Skeletal muscle tissue (tissue), 3 donors: ENCODE measurements at regions not wholly inside any gene's neighbourhood (a gene's known extent, or its start where the extent isn't known, plus 50 kb on each side); places are given as distances from the start of the nearest gene placed in this dataset.

Experiments used
- H3K27ac ChIP-seq: one replicate; pipeline ENCODE4 v1.7.0; 2013; ENCODE audit warnings: mild to moderate bottlenecking, low read depth, low read length, inconsistent platforms
- H3K27me3 ChIP-seq, 3 donors: one replicate each; pipeline ENCODE4 v1.7.0; 2013; ENCODE audit warnings: low read length in 3 of 3; ENCODE audit not compliant: control insufficient read depth in 3 of 3, insufficient read depth in 3 of 3
- H3K36me3 ChIP-seq, 3 donors: one replicate each; pipeline ENCODE4 v1.7.0; 2013; ENCODE audit warnings: low read length in 3 of 3; ENCODE audit not compliant: control insufficient read depth in 3 of 3, insufficient read depth in 3 of 3
- H3K4me1 ChIP-seq, 3 donors: one replicate each; pipeline ENCODE4 v1.7.0; 2013; ENCODE audit warnings: low read length in 3 of 3, mild to moderate bottlenecking in 3 of 3; ENCODE audit not compliant: control insufficient read depth in 3 of 3, insufficient read depth in 3 of 3
- H3K4me3 ChIP-seq, 3 donors: one replicate each; pipeline ENCODE4 v1.7.0; 2013; ENCODE audit warnings: low read length in 3 of 3
- H3K9ac ChIP-seq, 3 donors: one replicate each; pipeline ENCODE4 v1.7.0; 2013; ENCODE audit warnings: low read length in 3 of 3, mild to moderate bottlenecking in 3 of 3, moderate library complexity in 2 of 3, low read depth in 1 of 3
- H3K9me3 ChIP-seq, 3 donors: one replicate each; pipeline ENCODE4 v1.7.0; 2013; ENCODE audit warnings: low read length in 3 of 3; ENCODE audit not compliant: control insufficient read depth in 3 of 3
- donor health status: Osteomylitis.

DNA sequence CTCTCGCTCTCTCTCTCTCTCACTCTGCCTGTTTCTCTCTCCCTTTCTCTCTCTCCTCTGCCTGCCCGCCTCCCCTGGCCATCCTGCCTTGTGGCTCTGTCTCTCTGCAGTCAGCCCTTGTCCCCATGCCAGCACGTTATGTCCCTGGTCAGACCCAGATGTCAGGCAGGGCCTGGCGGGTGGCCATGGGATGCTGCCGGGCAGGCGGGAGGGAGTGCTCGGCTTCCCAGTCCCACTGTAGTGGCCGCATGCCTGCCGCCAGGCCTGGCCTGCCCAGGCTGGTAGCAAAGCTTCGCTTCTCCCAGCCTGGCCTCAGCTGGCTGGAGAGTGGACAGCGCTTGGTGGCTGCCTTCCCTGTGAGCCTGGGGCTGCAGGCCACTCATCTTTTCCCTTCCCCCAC lies 121.5 kb upstream of the ZNF716 start:
- H3K4me3 ChIP-seq = no peak overlapping the region
- H3K36me3 ChIP-seq = no peaks in the 10 kb centered on the region
- no peak overlapping the region for H3K9ac ChIP-seq
- peaks cover 0 to 3% (median 3%) of the 10 kb centered on the region in 3 donors for H3K9me3 ChIP-seq
- no peaks in the 10 kb centered on the region for H3K4me1 ChIP-seq
- no peak overlapping the region for H3K27ac ChIP-seq
- H3K27me3 ChIP-seq = no peaks in the 10 kb centered on the region

DNA sequence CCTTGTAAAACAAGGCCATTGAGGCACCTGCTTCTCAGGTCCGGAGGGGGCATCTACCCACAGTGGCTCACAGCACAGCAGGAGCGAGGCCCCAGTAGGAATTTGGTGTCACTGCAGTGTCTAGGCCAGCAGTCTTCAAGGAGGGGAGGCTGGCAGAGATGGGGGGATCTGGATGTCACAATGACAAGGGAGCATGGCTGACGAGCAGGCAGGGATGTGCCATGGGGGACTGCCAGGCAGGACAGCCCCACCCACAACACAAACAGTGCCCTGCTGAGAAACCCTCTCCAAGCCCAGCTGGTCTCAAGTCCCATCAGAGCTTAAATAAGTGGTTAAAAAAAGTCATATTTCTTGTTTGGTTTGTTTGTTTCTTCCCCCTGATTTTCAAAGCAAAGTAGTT lies 121.0 kb upstream of the ZNF716 start:
- Histone ChIP-seq H3K36me3 (no peaks in the 10 kb centered on the region), H3K4me3 (no peak overlapping the region), H3K9ac (no peak overlapping the region), H3K9me3 (peaks cover 0 to 5% (median 3%) of the 10 kb centered on the region in 3 donors), H3K27me3 (no peaks in the 10 kb centered on the region), H3K27ac (no peak overlapping the region), H3K4me1 (no peaks in the 10 kb centered on the region)

DNA sequence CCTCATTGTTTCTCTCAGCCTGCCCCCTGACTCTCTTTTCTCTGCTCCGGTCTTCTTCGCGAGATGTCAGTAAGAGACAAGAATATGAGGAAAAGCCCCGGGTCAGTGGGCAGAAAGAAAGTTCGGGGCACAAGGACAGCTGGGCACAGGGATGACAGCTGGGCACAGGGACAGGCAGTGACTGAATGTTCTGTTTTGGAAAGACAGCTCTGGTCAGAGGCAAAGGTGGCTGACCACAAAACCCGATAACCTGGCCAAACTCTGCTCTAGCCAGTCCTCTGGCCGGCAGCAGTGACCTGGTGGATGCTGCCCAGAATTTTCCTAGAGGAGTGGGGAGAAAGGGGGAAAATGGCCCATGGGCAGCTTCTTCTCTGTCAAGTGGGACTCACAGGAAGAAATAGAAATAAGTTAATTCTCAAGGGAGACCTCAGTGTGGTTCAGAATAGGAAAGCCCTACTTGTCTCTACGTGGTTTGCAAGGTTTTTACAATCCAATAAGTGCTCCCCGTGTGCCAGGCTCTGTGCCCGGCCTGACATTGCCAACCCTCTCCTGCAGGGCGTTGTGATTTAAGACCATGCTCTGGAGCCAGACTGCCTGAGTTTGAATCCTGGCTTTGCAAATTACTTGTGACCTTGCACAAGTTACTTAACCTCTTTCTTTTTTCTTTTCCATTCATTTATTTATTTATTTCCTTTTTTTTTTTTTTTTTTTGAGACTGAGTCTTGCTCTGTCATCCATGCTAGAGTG lies 110.6 kb upstream of the ZNF716 start:
- H3K9me3 ChIP-seq = no peaks in the 10 kb centered on the region
- peaks cover 0 to 7% (median under 1%) of the 10 kb centered on the region in 3 donors for H3K4me1 ChIP-seq
- H3K36me3 ChIP-seq = no peaks in the 10 kb centered on the region
- no peak overlapping the region for H3K9ac ChIP-seq
- H3K27me3 ChIP-seq = no peaks in the 10 kb centered on the region
- H3K4me3 ChIP-seq = no peak overlapping the region
- H3K27ac ChIP-seq = peak overlapping the region; percentile 52

DNA sequence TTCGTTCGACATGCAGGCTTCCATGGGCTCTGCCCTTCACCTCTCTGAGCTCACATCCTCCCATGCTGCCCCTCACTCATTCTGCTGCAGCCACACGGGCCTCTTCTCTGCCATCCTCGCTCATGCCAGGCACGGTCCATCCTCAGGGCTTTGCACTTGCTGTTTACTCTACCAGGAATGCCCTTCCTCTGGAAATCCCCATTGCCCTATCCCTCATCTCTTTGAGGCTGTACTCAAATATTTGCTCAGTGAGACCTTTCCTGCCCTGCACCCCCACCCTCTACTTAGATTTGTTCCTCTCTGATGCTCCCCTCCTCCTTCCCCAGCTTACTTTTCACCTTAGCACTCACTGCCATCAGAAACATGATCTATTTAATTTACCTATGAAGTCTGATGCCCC lies 107.0 kb upstream of the ZNF716 start:
- no peak overlapping the region for H3K27ac ChIP-seq
- H3K36me3 ChIP-seq = no peaks in the 10 kb centered on the region
- H3K9ac ChIP-seq = no peak overlapping the region
- H3K4me3 ChIP-seq = no peak overlapping the region
- no peaks in the 10 kb centered on the region for H3K27me3 ChIP-seq
- peaks cover 3 to 10% (median 4%) of the 10 kb centered on the region in 3 donors for H3K4me1 ChIP-seq
- peaks cover 0 to 2% (median 0%) of the 10 kb centered on the region in 3 donors for H3K9me3 ChIP-seq

DNA sequence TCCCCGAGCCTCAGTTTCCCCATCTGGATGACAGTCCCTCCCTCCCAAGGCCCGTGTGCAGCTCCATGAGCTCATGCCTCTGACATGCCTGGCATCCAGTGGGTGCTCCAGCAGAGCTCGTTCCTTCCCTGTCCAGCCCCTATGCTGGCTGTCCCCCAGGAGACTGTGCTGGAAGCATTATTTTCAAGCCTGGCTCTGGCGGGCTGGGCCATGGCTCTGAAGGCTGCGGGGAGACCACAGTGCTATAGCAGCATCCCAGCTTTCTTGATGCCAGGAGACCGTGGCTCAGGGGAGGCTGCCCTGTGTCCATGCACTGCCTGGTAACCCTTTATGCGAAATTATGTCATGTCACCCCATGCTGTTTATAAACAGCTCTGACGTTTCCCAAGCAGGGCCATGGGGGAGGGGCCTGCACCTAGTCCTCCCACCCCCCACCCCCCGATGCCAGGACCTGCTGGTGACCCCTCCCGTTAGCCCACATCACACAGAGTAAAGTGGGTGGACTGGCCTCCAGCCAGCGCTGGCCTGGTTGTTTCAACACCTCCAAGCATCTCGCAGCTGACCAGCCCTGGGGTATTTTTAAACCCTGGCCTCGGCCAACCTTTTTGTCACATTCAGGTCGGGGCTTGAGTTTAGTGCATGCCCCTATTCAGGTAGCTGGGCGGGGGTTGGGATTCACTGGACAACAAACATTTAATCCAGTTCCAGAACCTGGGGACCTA lies 105.9 kb upstream of the ZNF716 start:
- peak overlapping the region in 2 of 3 donors; percentile 33 to 60 for H3K9ac ChIP-seq
- H3K27ac ChIP-seq = peak overlapping the region; percentile 87
- H3K4me3 ChIP-seq = peak overlapping the region in 1 of 3 donors; percentile 29
- H3K4me1 ChIP-seq = peaks cover 3 to 15% (median 4%) of the 10 kb centered on the region in 3 donors
- no peaks in the 10 kb centered on the region for H3K36me3 ChIP-seq
- H3K9me3 ChIP-seq = peaks cover 0 to 2% (median 2%) of the 10 kb centered on the region in 3 donors
- H3K27me3 ChIP-seq = no peaks in the 10 kb centered on the region

DNA sequence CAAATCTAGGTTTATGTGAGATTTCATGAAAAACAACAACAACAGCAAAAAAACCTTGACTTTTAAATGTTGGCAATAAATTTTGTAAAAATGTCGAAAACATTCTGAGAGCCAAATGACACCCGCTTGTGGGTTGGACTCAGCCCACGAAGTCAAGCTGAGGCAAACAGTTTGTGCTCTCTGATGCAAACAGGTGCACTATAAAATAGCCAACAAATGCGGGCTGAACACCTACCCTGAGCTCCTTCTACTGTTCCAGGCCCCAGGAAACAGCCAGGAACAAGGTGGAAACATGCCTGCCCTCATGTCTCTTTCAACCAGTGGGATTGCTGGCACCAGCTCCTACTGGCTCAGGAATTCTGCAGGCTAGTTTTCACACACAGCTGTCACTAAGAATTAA lies 105.0 kb upstream of the ZNF716 start:
- Histone ChIP-seq H3K27me3 (no peaks in the 10 kb centered on the region), H3K9me3 (peaks cover 2 to 3% (median 2%) of the 10 kb centered on the region in 3 donors), H3K36me3 (no peaks in the 10 kb centered on the region), H3K27ac (peak overlapping the region; percentile 87), H3K4me3 (no peak overlapping the region), H3K9ac (peak overlapping the region in 1 of 3 donors; percentile 60), H3K4me1 (peaks cover 3 to 15% (median 4%) of the 10 kb centered on the region in 3 donors)

DNA sequence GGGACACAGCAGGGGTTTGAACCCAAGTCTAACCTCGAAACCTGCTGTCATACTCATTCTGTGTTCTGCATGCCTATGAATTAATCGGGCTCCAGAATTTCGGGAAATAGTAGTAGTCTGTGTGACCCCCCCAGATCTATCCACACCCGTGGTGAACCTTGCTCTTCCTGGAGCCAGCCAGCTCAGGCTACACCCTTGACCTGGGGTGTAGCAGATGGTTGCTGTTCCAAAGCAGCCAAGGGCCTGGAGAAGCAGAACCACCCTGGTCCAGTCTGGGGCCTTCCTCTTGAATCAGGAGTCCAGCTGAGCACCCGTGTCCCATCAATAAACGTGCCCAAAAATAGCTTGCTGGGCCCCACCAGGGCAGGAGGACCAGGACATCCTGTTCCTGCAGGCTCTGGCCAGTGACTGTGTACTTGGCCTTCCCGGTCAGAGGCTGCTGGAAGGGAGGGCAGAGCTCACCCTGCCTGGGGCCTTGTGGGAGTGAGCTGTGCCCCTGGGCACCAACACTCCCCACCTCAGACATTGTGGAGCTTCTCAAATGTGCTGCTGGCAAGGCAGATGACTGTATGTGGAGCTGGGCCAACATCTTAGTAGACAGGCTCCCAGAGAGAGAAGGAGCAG lies 101.2 kb upstream of the ZNF716 start:
- Histone ChIP-seq H3K9me3 (peaks cover 2 to 3% (median 2%) of the 10 kb centered on the region in 3 donors), H3K9ac (no peak overlapping the region), H3K36me3 (no peaks in the 10 kb centered on the region), H3K4me1 (peaks cover 3 to 9% (median 4%) of the 10 kb centered on the region in 3 donors), H3K27ac (no peak overlapping the region), H3K27me3 (no peaks in the 10 kb centered on the region), H3K4me3 (no peak overlapping the region)

DNA sequence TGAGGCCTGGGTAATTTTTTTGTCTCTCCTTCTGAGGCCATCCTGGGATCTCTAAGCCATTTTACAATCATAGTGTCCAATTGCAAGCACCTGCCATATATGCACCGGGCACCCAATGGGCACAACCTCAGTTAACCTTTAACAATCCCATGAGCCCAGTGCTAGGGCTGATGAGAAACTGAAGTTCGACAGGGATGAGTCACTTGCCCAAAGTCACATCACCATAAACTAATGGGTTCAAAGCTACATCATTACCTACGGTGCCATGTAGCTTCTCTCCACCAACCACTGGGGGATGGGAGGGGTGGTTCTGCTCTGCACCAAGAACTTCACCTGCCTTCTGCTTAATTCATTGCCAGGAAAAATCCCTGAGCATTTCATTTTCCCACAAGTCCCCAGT lies 95.8 kb upstream of the ZNF716 start:
- Histone ChIP-seq H3K4me3 (no peak overlapping the region), H3K27ac (no peak overlapping the region), H3K9ac (no peak overlapping the region), H3K9me3 (peaks cover 0 to 5% (median 4%) of the 10 kb centered on the region in 3 donors), H3K27me3 (no peaks in the 10 kb centered on the region), H3K4me1 (no peaks in the 10 kb centered on the region), H3K36me3 (no peaks in the 10 kb centered on the region)

DNA sequence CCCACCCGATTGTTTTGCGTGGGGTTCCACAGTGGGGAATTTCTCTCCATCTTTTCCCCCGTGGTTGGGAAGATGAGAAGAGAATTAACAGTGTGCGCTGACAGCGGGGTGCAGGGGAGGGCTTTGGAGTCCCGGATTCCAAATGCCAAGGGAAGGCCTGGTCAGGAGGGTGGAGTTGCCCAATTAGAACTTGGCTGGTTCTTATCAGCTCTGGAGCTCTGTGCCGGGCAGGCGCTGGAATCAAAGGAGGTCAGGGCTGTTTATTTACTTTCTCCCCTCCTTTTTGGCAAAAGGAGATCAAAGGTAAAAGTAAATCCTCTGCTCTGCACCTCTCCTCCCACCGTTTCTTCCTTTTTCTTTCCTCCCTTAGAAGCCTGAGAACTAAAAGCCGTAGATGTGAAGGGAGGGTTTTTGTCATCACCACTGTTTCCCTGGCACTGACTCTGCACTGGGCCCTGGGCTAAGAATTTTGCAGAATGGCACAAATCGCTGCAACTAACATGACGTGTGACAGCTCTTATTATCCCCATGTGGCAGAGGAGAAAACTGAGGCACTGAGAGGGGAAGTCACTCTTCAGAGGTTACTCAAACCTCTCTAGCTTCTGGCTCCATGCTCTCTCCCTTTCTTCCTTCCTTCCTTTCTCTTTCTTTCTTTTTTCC lies 95.2 kb upstream of the ZNF716 start:
- Histone ChIP-seq H3K9me3 (peaks cover 0 to 4% (median 2%) of the 10 kb centered on the region in 3 donors), H3K27me3 (no peaks in the 10 kb centered on the region), H3K4me3 (no peak overlapping the region), H3K36me3 (no peaks in the 10 kb centered on the region), H3K4me1 (no peaks in the 10 kb centered on the region), H3K9ac (no peak overlapping the region), H3K27ac (no peak overlapping the region)
